GM19025 (cell line): ENCODE measurements at regions not wholly inside any gene's neighbourhood (a gene's known extent, or its start where the extent isn't known, plus 50 kb on each side); places are given as distances from the start of the nearest gene placed in this dataset.
"Not testable (repeated sequence)": the region's sequence is repeated elsewhere in the genome, so short reads cannot be mapped to it uniquely, and the experiment has no call there.

Experiments
- ATAC-seq: cut with Tn5 transposase; IDR thresholded peaks from one replicate; pipeline ENCODE4 v1.9.1; 2021; ENCODE audit warnings: mild to moderate bottlenecking, low read depth, moderate library complexity; ENCODE audit not compliant: unreplicated experiment

- ATAC-seq: no peak
Observed at GRCh38 chr5:10921160-10921559, 160.1 kb upstream of the DAP start.

GRCh38 chr5:10920400-10920799, 159.4 kb upstream of the DAP start:
- ATAC-seq: no peak

GRCh38 chr5:10914741-10915480, 153.9 kb upstream of the DAP start:
- ATAC-seq: no peak

- ATAC-seq: no peak
Observed at GRCh38 chr5:10913841-10914240, 152.8 kb upstream of the DAP start.

GRCh38 chr5:10913181-10913810, 152.3 kb upstream of the DAP start:
- ATAC-seq: no peak

GRCh38 chr5:10912435-10912834, 151.4 kb upstream of the DAP start:
- ATAC-seq: no peak

- no peak for ATAC-seq
Observed at GRCh38 chr5:10910261-10910660, 149.2 kb upstream of the DAP start.

- no peak for ATAC-seq
Observed at GRCh38 chr5:10904862-10905432, 143.9 kb upstream of the DAP start.

GRCh38 chr5:10903786-10904560, 142.9 kb upstream of the DAP start:
- ATAC-seq: no peak

- no peak for ATAC-seq
Observed at GRCh38 chr5:10902145-10902544, 141.1 kb upstream of the DAP start.

GRCh38 chr5:10898514-10898913, 137.5 kb upstream of the DAP start:
- no peak for ATAC-seq

GRCh38 chr5:10896016-10896415, 135.0 kb upstream of the DAP start:
- no peak for ATAC-seq

GRCh38 chr5:10894445-10895054, 133.5 kb upstream of the DAP start:
- no peak for ATAC-seq

GRCh38 chr5:10892911-10893215, 131.8 kb upstream of the DAP start:
- no peak for ATAC-seq

GRCh38 chr5:10892147-10892910, 131.3 kb upstream of the DAP start:
- no peak for ATAC-seq

- no peak for ATAC-seq
Observed at GRCh38 chr5:10891193-10891592, 130.2 kb upstream of the DAP start.

GRCh38 chr5:10886497-10886896, 125.5 kb upstream of the DAP start:
- no peak for ATAC-seq

GRCh38 chr5:10885026-10885425, 124.0 kb upstream of the DAP start:
- no peak for ATAC-seq

- not testable (repeated sequence) for ATAC-seq
Observed at GRCh38 chr5:10883945-10884344, 122.9 kb upstream of the DAP start.

GRCh38 chr5:10880934-10881333, 119.9 kb upstream of the DAP start:
- no peak for ATAC-seq
